ENCODE measurements at regions not wholly inside any gene's neighbourhood (a gene's known extent, or its start where the extent isn't known, plus 50 kb on each side); places are given as distances from the start of the nearest gene placed in this dataset.

DNA sequence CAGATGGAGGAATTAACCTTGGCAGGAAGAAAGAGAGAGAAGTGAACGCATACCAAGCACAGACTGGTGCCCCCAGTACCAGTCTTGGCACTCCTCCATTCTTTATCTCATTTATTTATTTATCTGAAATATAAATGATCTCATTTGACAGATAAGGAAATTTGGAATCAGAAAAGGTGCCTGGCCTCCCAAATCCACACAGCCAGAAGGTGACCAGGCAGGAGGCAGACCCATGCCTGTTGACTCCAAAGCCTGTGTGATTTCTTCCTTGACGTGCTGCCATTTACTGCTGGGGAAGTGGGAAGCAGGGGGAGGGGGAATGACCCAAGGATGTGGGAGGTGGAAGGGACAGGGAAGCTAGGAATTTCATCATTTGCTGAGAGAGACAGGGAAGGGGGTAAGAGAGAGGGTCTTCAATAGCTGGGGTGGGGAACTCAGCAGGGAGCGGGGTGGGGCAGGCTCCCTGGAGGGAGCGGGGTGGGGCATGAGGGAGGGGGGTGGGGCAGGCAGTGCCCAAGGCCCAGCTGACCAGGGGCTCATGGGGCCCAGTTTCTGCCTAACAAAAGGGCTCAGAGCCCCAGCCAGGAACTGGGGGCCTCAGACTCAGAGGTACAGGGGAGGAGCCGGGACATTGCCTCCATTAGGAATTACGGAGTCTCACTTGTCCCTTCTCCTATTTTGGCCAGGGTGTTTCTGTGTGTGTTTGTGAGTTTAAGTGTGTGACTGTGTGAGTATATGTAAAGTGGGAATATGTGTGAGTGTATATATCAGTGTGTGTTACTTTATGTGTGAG is 63.0 kb downstream of the MINAR1 start:
- TF ChIP-seq TAF1 (IDR thresholded peaks at IDR 0.05; ENCODE audit: low read depth, low read length) (no peak), NANOG (IDR thresholded peaks at IDR 0.05; ENCODE audit: insufficient read depth, low read depth, low read length, poor library complexity, severe bottlenecking) (no peak), JUN (IDR thresholded peaks at IDR 0.05; ENCODE audit: low read depth, low read length) (no peak), CEBPB (IDR thresholded peaks at IDR 0.05; ENCODE audit: low read depth, low read length) (no peak), POU5F1 (IDR thresholded peaks at IDR 0.05; ENCODE audit: low read depth, low read length) (no peak), MAFK (IDR thresholded peaks at IDR 0.05; ENCODE audit: low read depth, low read length) (no peak)
- TF ChIP-seq, protein P1, sequence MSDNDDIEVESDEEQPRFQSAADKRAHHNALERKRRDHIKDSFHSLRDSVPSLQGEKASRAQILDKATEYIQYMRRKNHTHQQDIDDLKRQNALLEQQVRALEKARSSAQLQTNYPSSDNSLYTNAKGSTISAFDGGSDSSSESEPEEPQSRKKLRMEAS (IDR thresholded peaks at IDR 0.05): no peak
- TF ChIP-seq, protein P2, sequence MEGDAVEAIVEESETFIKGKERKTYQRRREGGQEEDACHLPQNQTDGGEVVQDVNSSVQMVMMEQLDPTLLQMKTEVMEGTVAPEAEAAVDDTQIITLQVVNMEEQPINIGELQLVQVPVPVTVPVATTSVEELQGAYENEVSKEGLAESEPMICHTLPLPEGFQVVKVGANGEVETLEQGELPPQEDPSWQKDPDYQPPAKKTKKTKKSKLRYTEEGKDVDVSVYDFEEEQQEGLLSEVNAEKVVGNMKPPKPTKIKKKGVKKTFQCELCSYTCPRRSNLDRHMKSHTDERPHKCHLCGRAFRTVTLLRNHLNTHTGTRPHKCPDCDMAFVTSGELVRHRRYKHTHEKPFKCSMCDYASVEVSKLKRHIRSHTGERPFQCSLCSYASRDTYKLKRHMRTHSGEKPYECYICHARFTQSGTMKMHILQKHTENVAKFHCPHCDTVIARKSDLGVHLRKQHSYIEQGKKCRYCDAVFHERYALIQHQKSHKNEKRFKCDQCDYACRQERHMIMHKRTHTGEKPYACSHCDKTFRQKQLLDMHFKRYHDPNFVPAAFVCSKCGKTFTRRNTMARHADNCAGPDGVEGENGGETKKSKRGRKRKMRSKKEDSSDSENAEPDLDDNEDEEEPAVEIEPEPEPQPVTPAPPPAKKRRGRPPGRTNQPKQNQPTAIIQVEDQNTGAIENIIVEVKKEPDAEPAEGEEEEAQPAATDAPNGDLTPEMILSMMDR (IDR thresholded peaks at IDR 0.05; ENCODE audit: control extremely low read depth in 1 of 3, insufficient read depth in 1 of 3, low read depth in 1 of 3, low read length in 3 of 3): no peak

All from H1 (cell line).